ENCODE measurements at regions not wholly inside any gene's neighbourhood (a gene's known extent, or its start where the extent isn't known, plus 50 kb on each side); places are given as distances from the start of the nearest gene placed in this dataset.

DNA sequence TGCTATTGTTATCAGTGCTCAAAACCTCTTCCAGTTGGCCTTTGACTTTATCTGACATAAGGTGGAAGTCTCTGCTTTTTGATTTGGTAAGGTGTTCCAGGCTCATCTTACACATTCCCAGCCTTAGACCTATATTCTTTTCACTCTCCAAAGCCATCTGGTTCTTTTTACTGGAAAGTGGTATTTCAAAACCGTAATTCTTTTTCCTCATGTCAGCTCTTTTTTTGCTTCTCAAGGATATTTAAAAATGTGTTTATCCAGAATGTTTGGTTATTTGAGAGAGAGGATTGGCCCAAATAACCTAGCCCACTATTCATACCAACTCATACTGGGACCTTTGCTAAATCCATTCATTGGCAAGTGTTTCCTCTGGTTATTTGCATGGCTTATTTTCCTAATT is 411.2 kb upstream of the PIK3C3 start:
- TF ChIP-seq, protein P1, sequence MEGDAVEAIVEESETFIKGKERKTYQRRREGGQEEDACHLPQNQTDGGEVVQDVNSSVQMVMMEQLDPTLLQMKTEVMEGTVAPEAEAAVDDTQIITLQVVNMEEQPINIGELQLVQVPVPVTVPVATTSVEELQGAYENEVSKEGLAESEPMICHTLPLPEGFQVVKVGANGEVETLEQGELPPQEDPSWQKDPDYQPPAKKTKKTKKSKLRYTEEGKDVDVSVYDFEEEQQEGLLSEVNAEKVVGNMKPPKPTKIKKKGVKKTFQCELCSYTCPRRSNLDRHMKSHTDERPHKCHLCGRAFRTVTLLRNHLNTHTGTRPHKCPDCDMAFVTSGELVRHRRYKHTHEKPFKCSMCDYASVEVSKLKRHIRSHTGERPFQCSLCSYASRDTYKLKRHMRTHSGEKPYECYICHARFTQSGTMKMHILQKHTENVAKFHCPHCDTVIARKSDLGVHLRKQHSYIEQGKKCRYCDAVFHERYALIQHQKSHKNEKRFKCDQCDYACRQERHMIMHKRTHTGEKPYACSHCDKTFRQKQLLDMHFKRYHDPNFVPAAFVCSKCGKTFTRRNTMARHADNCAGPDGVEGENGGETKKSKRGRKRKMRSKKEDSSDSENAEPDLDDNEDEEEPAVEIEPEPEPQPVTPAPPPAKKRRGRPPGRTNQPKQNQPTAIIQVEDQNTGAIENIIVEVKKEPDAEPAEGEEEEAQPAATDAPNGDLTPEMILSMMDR (IDR thresholded peaks at IDR 0.05 in 8 of 11, conservative IDR thresholded peaks at IDR 0.05 in 3 of 11): no peak
- TF ChIP-seq POLR2A (IDR thresholded peaks at IDR 0.05) (no peak), POLR2AphosphoS5 (IDR thresholded peaks at IDR 0.05) (no peak)
